H9 (cell line): ENCODE measurements at regions not wholly inside any gene's neighbourhood (a gene's known extent, or its start where the extent isn't known, plus 50 kb on each side); places are given as distances from the start of the nearest gene placed in this dataset.
"Not testable (repeated sequence)": the region's sequence is repeated elsewhere in the genome, so short reads cannot be mapped to it uniquely, and the experiment has no call there.

Experiments used
- DNase-seq: peaks from one replicate; pipeline ENCODE4 v3.0.0-alpha.2; 2017
- H2AFZ ChIP-seq: one replicate; pipeline ENCODE4 v1.6.1; 2013; ENCODE audit warnings: mild to moderate bottlenecking, low read length, control low read depth, moderate library complexity
- H2AK5ac ChIP-seq: 2 replicates; pipeline ENCODE4 v1.6.1; 2013; ENCODE audit warnings: low read length, control low read depth, mixed read lengths; ENCODE audit not compliant: insufficient read length
- H2BK120ac ChIP-seq: one replicate; pipeline ENCODE4 v1.6.1; 2013; ENCODE audit warnings: low read depth, mild to moderate bottlenecking, low read length, control low read depth, inconsistent platforms; ENCODE audit not compliant: poor library complexity, severe bottlenecking
- H2BK12ac ChIP-seq: 2 replicates; pipeline ENCODE4 v1.6.1; 2013; ENCODE audit warnings: low read length, control low read depth, mixed read lengths, low read depth; ENCODE audit not compliant: insufficient read length
- H2BK15ac ChIP-seq: 2 replicates; pipeline ENCODE4 v1.6.1; 2013; ENCODE audit warnings: low read depth, low read length, control low read depth
- H2BK20ac ChIP-seq: one replicate; pipeline ENCODE4 v1.6.1; 2013; ENCODE audit warnings: low read depth, mild to moderate bottlenecking, low read length, control low read depth, inconsistent platforms; ENCODE audit not compliant: poor library complexity, severe bottlenecking
- H2BK5ac ChIP-seq: 2 replicates; pipeline ENCODE4 v1.6.1; 2013; ENCODE audit warnings: low read length, control low read depth, mixed read lengths; ENCODE audit not compliant: insufficient read length
- H3K14ac ChIP-seq: 2 replicates; pipeline ENCODE4 v1.6.1; 2013; ENCODE audit warnings: low read length, control low read depth; ENCODE audit not compliant: insufficient read depth
- H3K18ac ChIP-seq: 2 replicates; pipeline ENCODE4 v1.6.1; 2013; ENCODE audit warnings: low read depth, mild to moderate bottlenecking, mixed read lengths, low read length, control low read depth; ENCODE audit not compliant: insufficient read length
- H3K23ac ChIP-seq: 2 replicates; pipeline ENCODE4 v1.6.1; 2013; ENCODE audit warnings: low read length, control low read depth, mixed read lengths, low read depth; ENCODE audit not compliant: insufficient read length
- H3K23me2 ChIP-seq: 2 replicates; pipeline ENCODE4 v1.6.1; 2013; ENCODE audit warnings: low read depth, mild to moderate bottlenecking, mixed read lengths, low read length, control low read depth; ENCODE audit not compliant: insufficient read length, poor library complexity, severe bottlenecking
- H3K27ac ChIP-seq: 2 replicates; pipeline ENCODE4 v1.5.1; 2013; ENCODE audit warnings: low read length, control low read depth, mixed read lengths, low read depth; ENCODE audit not compliant: insufficient read length
- H3K27me3 ChIP-seq: 2 replicates; pipeline ENCODE4 v1.6.1; 2013; ENCODE audit warnings: low read length, control low read depth, inconsistent platforms; ENCODE audit not compliant: insufficient read depth
- H3K4ac ChIP-seq: 2 replicates; pipeline ENCODE4 v1.6.1; 2013; ENCODE audit warnings: low read depth, mild to moderate bottlenecking, control low read depth, inconsistent platforms, low read length, moderate library complexity
- H3K4me1 ChIP-seq: 2 replicates; pipeline ENCODE4 v1.6.1; 2013; ENCODE audit warnings: low read length, control low read depth, inconsistent platforms; ENCODE audit not compliant: insufficient read depth
- H3K4me2 ChIP-seq: 2 replicates; pipeline ENCODE4 v1.6.1; 2013; ENCODE audit warnings: low read length, control low read depth, mixed read lengths; ENCODE audit not compliant: insufficient read length, insufficient read depth
- H3K56ac ChIP-seq: 2 replicates; pipeline ENCODE4 v1.6.1; 2013; ENCODE audit warnings: low read depth, mild to moderate bottlenecking, mixed read lengths, low read length, control low read depth; ENCODE audit not compliant: insufficient read length
- H3K79me1 ChIP-seq: 2 replicates; pipeline ENCODE4 v1.6.1; 2013; ENCODE audit warnings: low read depth, mild to moderate bottlenecking, moderate library complexity, low read length, control low read depth, inconsistent platforms; ENCODE audit not compliant: insufficient read depth, poor library complexity, severe bottlenecking
- H3K79me2 ChIP-seq: 2 replicates; pipeline ENCODE4 v1.6.1; 2013; ENCODE audit warnings: low read length, control low read depth, inconsistent platforms; ENCODE audit not compliant: insufficient read depth
- H3K9ac ChIP-seq: 2 replicates; pipeline ENCODE4 v1.6.1; 2013; ENCODE audit warnings: low read length, control low read depth, mixed read lengths; ENCODE audit not compliant: insufficient read length; ENCODE audit errors: extremely low read depth
- H3K9me3 ChIP-seq: one replicate; pipeline ENCODE4 v1.6.1; 2013; ENCODE audit warnings: low read depth, low read length, inconsistent platforms; ENCODE audit not compliant: control insufficient read depth
- H3T11ph ChIP-seq: one replicate; pipeline ENCODE4 v1.6.1; 2013; ENCODE audit warnings: mild to moderate bottlenecking, low read length, control low read depth, inconsistent platforms
- H4K20me1 ChIP-seq: one replicate; pipeline ENCODE4 v1.6.1; 2013; ENCODE audit not compliant: control insufficient read depth, insufficient read length, insufficient read depth
- H4K5ac ChIP-seq: 2 replicates; pipeline ENCODE4 v1.6.1; 2013; ENCODE audit warnings: low read depth, mild to moderate bottlenecking, mixed read lengths, low read length, control low read depth; ENCODE audit not compliant: insufficient read length
- H4K8ac ChIP-seq: replicated peaks from 2 replicates; pipeline ENCODE4 v1.6.1; 2013; ENCODE audit warnings: low read length, control low read depth, mixed read lengths, low read depth; ENCODE audit not compliant: insufficient read length
- H4K91ac ChIP-seq: 2 replicates; pipeline ENCODE4 v1.6.1; 2013; ENCODE audit warnings: low read depth, mild to moderate bottlenecking, moderate library complexity, mixed read lengths, low read length, control low read depth; ENCODE audit not compliant: insufficient read length
- H3K27ac Mint-ChIP-seq, 3 experiments: 2 replicates in 2 of 3; 3 replicates in 1 of 3; pipeline ENCODE4 v1.8.0; 2020 to 2021; ENCODE audit warnings: mixed read lengths in 3 of 3, mild to moderate bottlenecking in 1 of 3, moderate library complexity in 1 of 3
- H3K27me3 Mint-ChIP-seq: 2 replicates; pipeline ENCODE4 v1.8.0; 2021; ENCODE audit warnings: low read depth, mild to moderate bottlenecking, moderate library complexity, mixed read lengths
- H3K36me3 Mint-ChIP-seq, 3 experiments: 2 replicates in 2 of 3; 3 replicates in 1 of 3; pipeline ENCODE4 v1.8.0; 2020 to 2021; ENCODE audit warnings: low read depth in 3 of 3, mixed read lengths in 3 of 3; ENCODE audit not compliant: insufficient read depth in 1 of 3
- H3K4me1 Mint-ChIP-seq, 2 experiments: 2 replicates each; pipeline ENCODE4 v1.8.0; 2020; ENCODE audit warnings: mixed read lengths in 2 of 2
- H3K4me3 Mint-ChIP-seq, 2 experiments: 2 replicates in 1 of 2; 3 replicates in 1 of 2; pipeline ENCODE4 v1.8.0; 2020 to 2021; ENCODE audit warnings: mild to moderate bottlenecking in 2 of 2, mixed read lengths in 2 of 2, moderate library complexity in 1 of 2
- H3K9me3 Mint-ChIP-seq, 2 experiments: 2 replicates in 1 of 2; 3 replicates in 1 of 2; pipeline ENCODE4 v1.8.0; 2020; ENCODE audit warnings: mild to moderate bottlenecking in 2 of 2, mixed read lengths in 2 of 2, moderate library complexity in 1 of 2
- WGBS: extraction: QIAGEN DNeasy Blood & Tissue Kit; methylation state at CpG from one replicate; pipeline ENCODE4 v1.1.7; 2013; ENCODE audit warnings: missing lambda C conversion rate, low lambda C conversion rate, mixed read lengths; ENCODE audit not compliant: insufficient read length; ENCODE audit errors: extremely low coverage; 5-methylcytosine and 5-hydroxymethylcytosine counted together
- TF ChIP-seq, protein P1 (sequence below): fragments of 200-600 bp; sonication (generic); conservative IDR thresholded peaks from 3 replicates; pipeline ENCODE4 v1.8.0; 2021; ENCODE audit warnings: antibody characterized with exemption, mild to moderate bottlenecking

DNA sequence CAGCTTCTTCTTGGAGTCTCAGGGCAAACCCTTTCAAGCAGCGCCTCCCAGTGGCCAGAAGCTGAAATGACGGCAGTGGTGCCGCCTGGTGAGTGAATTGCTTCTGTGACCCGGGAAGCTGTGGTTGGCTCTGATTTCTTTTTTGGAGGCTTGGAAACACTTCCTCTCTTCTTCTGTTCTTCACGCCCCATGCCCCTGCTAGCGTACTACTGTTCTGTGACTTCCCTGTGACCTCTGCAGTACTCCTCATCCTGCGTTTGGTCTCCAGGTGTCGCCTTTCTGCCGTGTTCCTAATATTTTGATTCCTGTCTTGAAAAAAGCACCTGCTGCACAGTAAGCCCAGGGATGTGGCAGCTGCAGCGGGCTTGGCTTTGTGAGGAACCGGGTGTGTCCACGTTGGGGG is 176.4 kb downstream of the ADRA2C start:
- not testable (repeated sequence) for H2BK20ac ChIP-seq, H3K79me2 ChIP-seq, H4K8ac ChIP-seq, H2BK12ac ChIP-seq, H3K9me3 ChIP-seq, H3K27me3 ChIP-seq, H3K4me2 ChIP-seq, H2BK120ac ChIP-seq, H3K4ac ChIP-seq, H3K14ac ChIP-seq, H3T11ph ChIP-seq, H3K9me3 Mint-ChIP-seq, H2AFZ ChIP-seq, H3K9ac ChIP-seq, H4K20me1 ChIP-seq, H3K27me3 Mint-ChIP-seq, H2AK5ac ChIP-seq, H2BK5ac ChIP-seq, H3K23ac ChIP-seq, H3K79me1 ChIP-seq, H4K5ac ChIP-seq, H2BK15ac ChIP-seq, H3K27ac Mint-ChIP-seq, H3K27ac ChIP-seq, H4K91ac ChIP-seq, H3K18ac ChIP-seq, H3K4me1 ChIP-seq, H3K56ac ChIP-seq, H3K4me3 Mint-ChIP-seq, H3K23me2 ChIP-seq
- TF ChIP-seq, protein P1, sequence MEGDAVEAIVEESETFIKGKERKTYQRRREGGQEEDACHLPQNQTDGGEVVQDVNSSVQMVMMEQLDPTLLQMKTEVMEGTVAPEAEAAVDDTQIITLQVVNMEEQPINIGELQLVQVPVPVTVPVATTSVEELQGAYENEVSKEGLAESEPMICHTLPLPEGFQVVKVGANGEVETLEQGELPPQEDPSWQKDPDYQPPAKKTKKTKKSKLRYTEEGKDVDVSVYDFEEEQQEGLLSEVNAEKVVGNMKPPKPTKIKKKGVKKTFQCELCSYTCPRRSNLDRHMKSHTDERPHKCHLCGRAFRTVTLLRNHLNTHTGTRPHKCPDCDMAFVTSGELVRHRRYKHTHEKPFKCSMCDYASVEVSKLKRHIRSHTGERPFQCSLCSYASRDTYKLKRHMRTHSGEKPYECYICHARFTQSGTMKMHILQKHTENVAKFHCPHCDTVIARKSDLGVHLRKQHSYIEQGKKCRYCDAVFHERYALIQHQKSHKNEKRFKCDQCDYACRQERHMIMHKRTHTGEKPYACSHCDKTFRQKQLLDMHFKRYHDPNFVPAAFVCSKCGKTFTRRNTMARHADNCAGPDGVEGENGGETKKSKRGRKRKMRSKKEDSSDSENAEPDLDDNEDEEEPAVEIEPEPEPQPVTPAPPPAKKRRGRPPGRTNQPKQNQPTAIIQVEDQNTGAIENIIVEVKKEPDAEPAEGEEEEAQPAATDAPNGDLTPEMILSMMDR: peak; percentile 67
- Mint-ChIP-seq H3K4me1 (peaks cover 11 to 21% of the 10 kb centered on the region in 2 experiments), H3K36me3 (peaks cover 3 to 10% (median 5%) of the 10 kb centered on the region in 3 experiments; a peak in 4 of 7 replicates)
- peak; percentile 74 for DNase-seq
- no CpG with 5 or more reads among the region's 12 CpGs for WGBS

DNA sequence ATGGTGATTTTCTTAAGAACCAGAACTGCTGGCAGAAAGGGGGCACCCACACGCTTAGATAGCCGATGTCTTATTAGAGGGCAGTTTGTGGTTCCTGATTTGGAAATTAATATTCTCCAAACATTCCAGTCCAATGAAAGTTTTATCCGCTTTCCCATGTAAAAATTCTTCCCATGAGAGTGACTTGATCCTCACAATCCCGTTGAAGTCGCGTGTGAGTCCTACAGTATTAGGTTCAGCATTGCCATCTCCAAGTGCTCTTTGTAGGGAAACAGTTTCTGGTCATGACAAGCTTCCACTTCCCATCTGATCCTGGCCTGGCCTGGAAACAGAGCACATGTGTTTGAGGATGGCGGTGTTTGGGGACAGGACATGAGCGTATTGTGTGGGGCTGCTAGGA is 176.9 kb downstream of the ADRA2C start:
- not testable (repeated sequence) for H3K79me2 ChIP-seq, H3K9me3 Mint-ChIP-seq, H3K9ac ChIP-seq, H3K27ac ChIP-seq, H4K8ac ChIP-seq, H2BK12ac ChIP-seq, H3K56ac ChIP-seq, H3K4me3 Mint-ChIP-seq, H2BK5ac ChIP-seq, H3K27ac Mint-ChIP-seq, H3K27me3 Mint-ChIP-seq, H3K4ac ChIP-seq, H4K5ac ChIP-seq, H3K9me3 ChIP-seq, H2AFZ ChIP-seq, H3K14ac ChIP-seq, DNase-seq, H2BK15ac ChIP-seq, H3K4me1 ChIP-seq, H4K91ac ChIP-seq, H2BK120ac ChIP-seq, H3K27me3 ChIP-seq, H2BK20ac ChIP-seq, H3K23me2 ChIP-seq, H3K79me1 ChIP-seq, H3T11ph ChIP-seq, H2AK5ac ChIP-seq, H3K23ac ChIP-seq, H4K20me1 ChIP-seq, H3K4me2 ChIP-seq, H3K18ac ChIP-seq
- peaks cover 3 to 10% (median 10%) of the 10 kb centered on the region in 3 experiments; a peak in 4 of 7 replicates for H3K36me3 Mint-ChIP-seq
- H3K4me1 Mint-ChIP-seq: peaks cover 11 to 19% of the 10 kb centered on the region in 2 experiments
- no CpG with 5 or more reads among the region's 8 CpGs for WGBS
